Putamen (tissue), 1 donor: ENCODE measurements at regions not wholly inside any gene's neighbourhood (a gene's known extent, or its start where the extent isn't known, plus 50 kb on each side); places are given as distances from the start of the nearest gene placed in this dataset.

ENCODE experiments used
- DNase-seq: peaks from one replicate; pipeline ENCODE4 v3.0.0-alpha.2; 2016; ENCODE audit warnings: low spot score

- DNase-seq = no peak
Measured at GRCh38 chr1:229760478-229760996, 134.5 kb downstream of the URB2 start.

- no peak for DNase-seq
Measured at GRCh38 chr1:229762891-229763290, 136.8 kb downstream of the URB2 start.

GRCh38 chr1:229768232-229768631 is 142.2 kb downstream of the URB2 start:
- no peak for DNase-seq

GRCh38 chr1:229769006-229769405 is 143.0 kb downstream of the URB2 start:
- DNase-seq = no peak

- DNase-seq = no peak
Measured at GRCh38 chr1:229769809-229770208, 143.8 kb downstream of the URB2 start.

- DNase-seq = no peak
Measured at GRCh38 chr1:229778794-229779193, 152.7 kb downstream of the URB2 start.

GRCh38 chr1:229781453-229781852 is 155.4 kb downstream of the URB2 start:
- DNase-seq = no peak

GRCh38 chr1:229782469-229782868 is 156.4 kb downstream of the URB2 start:
- no peak for DNase-seq

GRCh38 chr1:229784834-229785233 is 158.8 kb downstream of the URB2 start:
- no peak for DNase-seq

GRCh38 chr1:229786974-229787610 is 161.0 kb downstream of the URB2 start:
- DNase-seq = no peak

GRCh38 chr1:229788004-229788403 is 162.0 kb downstream of the URB2 start:
- DNase-seq = no peak

GRCh38 chr1:229792012-229792975 is 166.2 kb downstream of the URB2 start:
- no peak for DNase-seq

- DNase-seq = no peak
Measured at GRCh38 chr1:229793488-229793887, 167.4 kb downstream of the URB2 start.

GRCh38 chr1:229798558-229798957 is 172.5 kb downstream of the URB2 start:
- no peak for DNase-seq

- DNase-seq = no peak
Measured at GRCh38 chr1:229803626-229804217, 177.7 kb downstream of the URB2 start.

- no peak for DNase-seq
Measured at GRCh38 chr1:229808272-229808671, 182.2 kb downstream of the URB2 start.

GRCh38 chr1:229810140-229810539 is 184.1 kb downstream of the URB2 start:
- no peak for DNase-seq

- no peak for DNase-seq
Measured at GRCh38 chr1:229810961-229811360, 184.9 kb downstream of the URB2 start.

- DNase-seq = no peak
Measured at GRCh38 chr1:229812148-229812547, 186.1 kb downstream of the URB2 start.

- no peak for DNase-seq
Measured at GRCh38 chr1:229812693-229813092, 186.6 kb downstream of the URB2 start.

GRCh38 chr1:229815076-229815475 is 189.0 kb downstream of the URB2 start:
- no peak for DNase-seq

- DNase-seq = no peak
Measured at GRCh38 chr1:229815961-229816360, 189.9 kb downstream of the URB2 start.

GRCh38 chr1:229817936-229818335 is 191.9 kb downstream of the URB2 start:
- DNase-seq = no peak
